ENCODE measurements at regions not wholly inside any gene's neighbourhood (a gene's known extent, or its start where the extent isn't known, plus 50 kb on each side); places are given as distances from the start of the nearest gene placed in this dataset.
"Not testable (repeated sequence)": the region's sequence is repeated elsewhere in the genome, so short reads cannot be mapped to it uniquely, and the experiment has no call there.

DNA sequence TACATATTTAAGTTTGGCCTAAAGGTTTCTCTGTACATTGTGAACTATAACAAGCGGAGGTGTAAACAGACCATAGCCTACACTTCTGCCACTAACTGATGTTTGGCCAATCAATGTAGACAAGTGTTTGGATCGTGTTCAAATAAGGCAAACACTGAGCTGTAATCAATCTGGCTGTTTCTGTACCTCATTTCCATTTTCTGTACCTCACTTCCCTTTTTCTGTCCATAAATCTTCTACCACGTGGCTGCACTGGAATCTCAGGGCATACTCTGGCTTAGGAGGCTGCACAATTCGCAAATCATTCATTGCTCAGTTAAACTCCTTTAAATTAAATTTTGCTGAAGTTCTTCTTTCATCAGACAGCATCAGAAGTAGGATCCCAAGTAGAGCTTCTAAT, 140.9 kb downstream of the SLC25A46 start:
- intact Hi-C loops (cut with micrococcal nuclease) = no loop called here
- Mint-ChIP-seq H3K4me1 (ENCODE audit: low read depth) (no peaks in the 10 kb centered on the region), H3K27ac (no peak overlapping the region), H3K4me3 (no peak overlapping the region), H3K9me3 (peaks cover 24% of the 10 kb centered on the region), H3K27me3 (no peaks in the 10 kb centered on the region), H3K36me3 (ENCODE audit: low read depth) (no peaks in the 10 kb centered on the region)

DNA sequence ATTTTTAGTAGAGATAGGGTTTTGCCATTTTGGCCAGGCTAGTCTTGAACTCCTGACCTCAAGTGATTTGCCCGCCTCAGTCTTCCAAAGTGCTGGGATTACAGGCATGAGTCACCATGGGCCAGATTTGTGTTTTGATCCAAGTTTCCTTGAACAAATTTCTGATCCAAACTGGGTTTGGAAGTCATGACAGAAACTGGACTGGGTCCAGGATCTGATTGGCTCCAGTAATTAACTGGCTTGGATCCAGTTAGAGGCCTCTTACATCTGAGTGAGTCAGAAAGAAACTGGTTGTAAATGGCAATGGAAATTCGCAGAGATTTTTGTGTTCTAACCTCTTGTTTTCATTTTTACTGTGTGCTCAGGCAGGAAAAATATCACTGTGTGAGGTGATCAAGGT, 141.6 kb downstream of the SLC25A46 start:
- Mint-ChIP-seq H3K36me3 (ENCODE audit: low read depth) (no peaks in the 10 kb centered on the region), H3K4me1 (ENCODE audit: low read depth) (no peaks in the 10 kb centered on the region), H3K9me3 (peaks cover 17% of the 10 kb centered on the region), H3K27ac (no peak overlapping the region), H3K27me3 (no peaks in the 10 kb centered on the region), H3K4me3 (no peak overlapping the region)
- intact Hi-C loops (cut with micrococcal nuclease) = no loop called here

DNA sequence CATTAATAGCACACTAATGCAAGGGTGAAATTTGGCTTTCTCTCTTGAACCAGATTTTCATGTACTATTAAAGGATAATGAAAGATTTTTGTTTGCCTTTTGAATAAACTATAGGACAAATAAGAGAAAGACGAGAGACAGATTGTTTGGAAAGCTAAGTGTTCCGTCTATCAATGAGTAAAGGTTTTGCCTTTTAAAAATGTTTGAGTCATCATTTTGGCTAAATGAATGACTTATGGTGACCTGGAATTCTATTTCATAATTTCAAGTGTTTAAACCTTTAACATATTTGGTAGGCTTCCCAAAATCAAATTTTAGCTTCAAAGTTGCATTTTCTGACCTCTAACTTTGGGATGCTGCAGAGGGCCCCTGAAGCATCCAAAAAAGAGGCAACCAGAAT, 145.2 kb downstream of the SLC25A46 start:
- Mint-ChIP-seq H3K27ac (no peak overlapping the region), H3K4me3 (no peak overlapping the region), H3K4me1 (ENCODE audit: low read depth) (no peaks in the 10 kb centered on the region), H3K36me3 (ENCODE audit: low read depth) (no peaks in the 10 kb centered on the region), H3K9me3 (peaks cover 23% of the 10 kb centered on the region), H3K27me3 (no peaks in the 10 kb centered on the region)
- intact Hi-C loops (cut with micrococcal nuclease) = no loop called here

DNA sequence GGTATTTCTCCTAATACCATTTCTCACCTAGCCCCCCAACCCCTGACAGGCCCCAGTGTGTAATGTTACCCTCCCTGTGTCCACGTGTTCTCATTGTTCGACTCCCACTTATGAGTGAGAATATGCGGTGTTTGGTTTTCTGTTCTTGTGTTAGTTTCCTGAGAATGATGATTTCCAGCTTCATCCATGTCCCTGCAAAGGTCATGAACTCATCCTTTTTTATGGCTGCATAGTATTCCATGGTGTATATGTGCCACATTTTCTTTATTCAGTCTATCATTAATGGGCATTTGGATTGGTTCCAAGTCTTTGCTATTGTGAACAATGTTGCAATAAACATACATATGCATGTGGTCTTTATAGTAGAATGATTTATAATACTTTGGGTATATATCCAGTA, 148.4 kb downstream of the SLC25A46 start:
- intact Hi-C loops (cut with micrococcal nuclease); H3K27me3 Mint-ChIP-seq; H3K27ac Mint-ChIP-seq; H3K4me1 Mint-ChIP-seq (ENCODE audit: low read depth); H3K4me3 Mint-ChIP-seq; H3K36me3 Mint-ChIP-seq (ENCODE audit: low read depth): not testable (repeated sequence)
- H3K9me3 Mint-ChIP-seq = peaks cover 54% of the 10 kb centered on the region

DNA sequence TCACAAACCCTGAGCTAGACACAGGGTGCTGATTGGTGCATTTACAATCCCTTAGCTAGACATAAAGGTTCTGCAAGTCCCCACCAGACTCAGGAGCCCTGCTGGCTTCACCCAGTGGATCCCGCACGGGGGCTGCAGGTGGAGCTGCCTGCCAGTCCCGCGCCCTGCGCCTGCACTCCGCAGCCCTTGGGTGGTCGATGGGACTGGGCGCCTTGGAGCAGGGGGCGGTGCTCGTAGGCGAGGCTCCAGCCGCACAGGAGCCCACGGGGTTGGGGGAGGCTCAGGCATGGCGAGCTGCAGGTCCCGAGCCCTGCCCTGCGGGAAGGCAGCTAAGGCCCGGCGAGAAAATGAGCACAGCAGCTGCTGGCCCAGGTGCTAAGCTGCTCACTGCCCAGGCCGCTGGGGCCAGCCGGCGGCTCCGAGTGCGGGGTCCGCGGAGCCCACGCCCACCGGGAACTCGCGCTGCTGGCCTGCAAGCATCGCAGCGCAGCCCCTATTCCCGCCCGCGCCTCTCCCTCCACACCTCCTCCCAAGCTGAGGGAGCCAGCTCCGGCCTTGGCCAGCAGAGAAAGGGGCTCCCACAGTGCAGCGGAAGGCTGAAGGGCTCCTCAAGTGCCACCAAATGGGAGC, 155.2 kb downstream of the SLC25A46 start:
- H3K27ac Mint-ChIP-seq; intact Hi-C loops (cut with micrococcal nuclease); H3K4me1 Mint-ChIP-seq (ENCODE audit: low read depth); H3K36me3 Mint-ChIP-seq (ENCODE audit: low read depth); H3K4me3 Mint-ChIP-seq; H3K27me3 Mint-ChIP-seq: not testable (repeated sequence)
- peaks cover 43% of the 10 kb centered on the region for H3K9me3 Mint-ChIP-seq

DNA sequence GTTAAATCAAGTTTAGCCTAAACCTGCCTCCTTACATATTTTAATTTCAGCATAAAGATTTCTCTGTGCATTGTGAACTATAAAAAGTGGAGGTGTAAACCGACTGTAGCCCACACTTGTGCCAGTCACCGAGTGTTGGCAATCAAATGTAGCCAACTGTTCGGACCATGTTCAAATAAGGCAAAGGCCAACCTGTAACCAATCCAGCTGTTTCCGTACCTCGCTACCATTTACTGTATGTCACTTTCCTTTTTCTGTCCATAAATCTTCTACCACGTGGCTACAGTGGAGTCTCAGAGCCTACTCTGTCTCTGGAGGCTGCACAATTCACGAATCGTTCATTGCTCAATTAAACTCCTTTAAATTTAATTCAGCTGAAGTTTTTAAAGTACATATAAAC, 156.0 kb downstream of the SLC25A46 start:
- no peaks in the 10 kb centered on the region for H3K27me3 Mint-ChIP-seq
- intact Hi-C loops (cut with micrococcal nuclease) = no loop called here
- no peak overlapping the region for H3K27ac Mint-ChIP-seq
- H3K4me3 Mint-ChIP-seq = no peak overlapping the region
- no peaks in the 10 kb centered on the region for H3K4me1 Mint-ChIP-seq (ENCODE audit: low read depth)
- peaks cover 35% of the 10 kb centered on the region for H3K9me3 Mint-ChIP-seq
- no peaks in the 10 kb centered on the region for H3K36me3 Mint-ChIP-seq (ENCODE audit: low read depth)

DNA sequence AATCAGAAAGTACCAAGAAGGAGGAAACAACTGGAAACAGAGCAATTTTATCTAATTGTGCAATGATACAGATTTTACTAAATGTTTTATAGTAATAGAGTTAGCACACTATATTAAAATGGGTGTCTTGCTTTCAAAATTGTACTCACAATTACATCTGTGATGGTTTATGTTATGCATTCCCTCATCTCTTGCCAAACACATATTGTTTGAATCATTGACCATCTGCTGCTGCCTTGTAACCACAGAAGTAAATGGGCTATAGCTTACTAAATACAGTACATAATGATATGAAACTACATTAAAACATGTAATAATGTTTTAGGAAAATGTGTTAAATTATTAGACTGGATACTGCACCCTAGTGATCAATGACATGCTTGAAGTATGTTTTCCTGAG, 158.1 kb downstream of the SLC25A46 start:
- Mint-ChIP-seq H3K4me1 (ENCODE audit: low read depth) (no peaks in the 10 kb centered on the region), H3K36me3 (ENCODE audit: low read depth) (no peaks in the 10 kb centered on the region), H3K27ac (no peak overlapping the region), H3K27me3 (no peaks in the 10 kb centered on the region), H3K9me3 (peaks cover 14% of the 10 kb centered on the region), H3K4me3 (no peak overlapping the region)
- intact Hi-C loops (cut with micrococcal nuclease) = no loop called here

DNA sequence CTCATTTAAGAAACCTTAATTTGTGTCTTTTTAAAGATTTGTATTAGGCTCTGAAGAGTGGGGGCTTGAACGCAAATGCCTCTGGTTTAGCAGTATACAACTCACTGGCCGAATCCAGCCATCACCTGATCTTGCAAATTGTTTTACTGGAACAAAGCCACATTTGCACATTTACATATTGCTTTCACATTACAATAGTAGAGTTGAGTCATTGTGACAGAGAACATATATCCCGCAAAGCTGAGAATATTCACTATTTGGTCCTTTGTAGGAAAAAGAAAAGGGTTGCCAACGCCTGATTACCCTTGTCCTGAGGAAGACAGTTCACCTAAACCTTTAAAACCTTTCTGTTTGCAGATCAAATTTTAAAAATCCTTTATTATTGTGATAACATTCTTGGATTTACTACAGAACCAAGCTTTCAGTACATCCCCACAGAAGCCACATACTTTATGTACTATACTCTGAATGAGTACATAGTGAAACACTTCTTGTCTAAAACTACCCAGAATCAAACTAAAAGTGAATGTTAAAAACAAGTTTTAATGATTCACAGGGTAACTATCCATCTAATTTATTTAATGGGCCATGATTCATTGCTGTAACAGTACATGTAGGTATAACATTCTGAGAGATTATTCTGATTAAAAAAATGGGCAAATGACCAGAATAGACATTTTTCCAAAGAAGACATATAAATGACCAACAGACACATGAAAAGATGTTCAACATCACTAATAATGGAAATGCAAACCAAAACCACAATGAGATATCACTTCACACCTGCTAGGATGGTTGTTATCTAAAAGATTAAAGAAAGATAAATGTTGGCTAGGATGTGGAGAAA, 161.0 kb downstream of the SLC25A46 start:
- Mint-ChIP-seq H3K27ac (no peak overlapping the region), H3K27me3 (no peaks in the 10 kb centered on the region), H3K4me1 (ENCODE audit: low read depth) (no peaks in the 10 kb centered on the region), H3K36me3 (ENCODE audit: low read depth) (no peaks in the 10 kb centered on the region), H3K4me3 (no peak overlapping the region), H3K9me3 (no peaks in the 10 kb centered on the region)
- intact Hi-C loops (cut with micrococcal nuclease) = no loop called here

DNA sequence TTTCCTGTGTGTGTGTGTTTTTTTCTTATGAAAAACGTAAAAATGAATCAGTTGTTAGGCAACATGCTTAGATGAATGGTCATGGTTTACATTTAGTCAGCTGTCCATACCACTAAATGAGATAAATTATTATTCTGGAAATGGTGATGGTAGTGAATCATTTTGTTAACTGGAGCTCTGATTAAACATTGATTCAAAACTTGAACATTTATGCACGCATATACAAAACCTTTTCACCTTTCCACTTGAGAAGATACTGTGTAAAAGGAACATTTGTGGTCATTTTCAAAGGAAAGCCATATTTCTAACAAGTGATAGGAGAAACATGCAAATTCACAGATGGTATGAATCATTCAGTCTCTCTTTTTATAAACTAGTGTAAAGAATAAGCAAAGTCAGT, 162.0 kb downstream of the SLC25A46 start:
- no peaks in the 10 kb centered on the region for H3K36me3 Mint-ChIP-seq (ENCODE audit: low read depth)
- peaks cover 9% of the 10 kb centered on the region for H3K9me3 Mint-ChIP-seq
- H3K4me3 Mint-ChIP-seq = no peak overlapping the region
- intact Hi-C loops (cut with micrococcal nuclease) = no loop called here
- no peaks in the 10 kb centered on the region for H3K27me3 Mint-ChIP-seq
- no peaks in the 10 kb centered on the region for H3K4me1 Mint-ChIP-seq (ENCODE audit: low read depth)
- no peak overlapping the region for H3K27ac Mint-ChIP-seq

DNA sequence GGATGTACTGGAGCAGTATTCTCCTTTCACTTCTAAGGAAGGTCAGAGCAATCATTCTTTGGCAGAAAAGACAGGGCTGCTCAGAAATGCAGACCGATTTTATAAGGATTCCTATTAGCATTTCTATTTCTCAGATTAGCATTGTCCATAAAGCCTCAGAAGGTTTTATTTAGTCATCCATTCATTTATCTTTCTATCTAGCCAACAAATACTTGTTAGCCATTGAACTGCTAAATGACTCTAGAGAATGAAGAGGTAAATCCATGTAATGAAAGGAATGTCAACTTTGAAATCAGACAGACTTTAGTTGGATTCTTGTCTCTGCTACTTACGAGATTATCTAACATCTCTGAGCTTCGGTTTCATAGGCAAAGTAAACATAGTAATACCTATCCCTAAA, 165.2 kb downstream of the SLC25A46 start:
- H3K4me3 Mint-ChIP-seq = no peak overlapping the region
- intact Hi-C loops (cut with micrococcal nuclease) = no loop called here
- H3K27me3 Mint-ChIP-seq = no peaks in the 10 kb centered on the region
- H3K36me3 Mint-ChIP-seq (ENCODE audit: low read depth) = no peaks in the 10 kb centered on the region
- no peaks in the 10 kb centered on the region for H3K4me1 Mint-ChIP-seq (ENCODE audit: low read depth)
- peaks cover 19% of the 10 kb centered on the region for H3K9me3 Mint-ChIP-seq
- H3K27ac Mint-ChIP-seq = no peak overlapping the region

DNA sequence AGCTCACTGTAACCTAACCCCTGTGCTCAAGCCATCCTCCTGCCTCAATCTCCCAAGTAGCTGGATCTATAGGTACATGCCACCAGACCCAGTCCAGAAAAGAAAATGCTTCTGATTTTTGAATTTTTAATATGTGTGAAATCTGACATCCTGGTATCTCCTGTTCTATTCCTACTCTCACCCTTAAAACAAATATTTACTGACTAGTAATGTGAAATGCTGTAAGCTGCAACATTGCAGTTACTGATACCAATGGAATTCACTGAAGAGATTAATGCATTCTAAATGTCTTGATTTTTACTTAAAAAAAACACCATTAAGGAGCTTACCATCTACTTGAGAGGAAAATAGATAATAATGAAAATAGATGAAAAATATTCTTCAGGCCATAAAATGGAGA, 162.7 kb upstream of the TSLP start:
- Mint-ChIP-seq H3K9me3 (peaks cover 19% of the 10 kb centered on the region), H3K4me3 (no peak overlapping the region), H3K27me3 (no peaks in the 10 kb centered on the region), H3K27ac (no peak overlapping the region), H3K4me1 (ENCODE audit: low read depth) (no peaks in the 10 kb centered on the region), H3K36me3 (ENCODE audit: low read depth) (no peaks in the 10 kb centered on the region)
- intact Hi-C loops (cut with micrococcal nuclease) = no loop called here

DNA sequence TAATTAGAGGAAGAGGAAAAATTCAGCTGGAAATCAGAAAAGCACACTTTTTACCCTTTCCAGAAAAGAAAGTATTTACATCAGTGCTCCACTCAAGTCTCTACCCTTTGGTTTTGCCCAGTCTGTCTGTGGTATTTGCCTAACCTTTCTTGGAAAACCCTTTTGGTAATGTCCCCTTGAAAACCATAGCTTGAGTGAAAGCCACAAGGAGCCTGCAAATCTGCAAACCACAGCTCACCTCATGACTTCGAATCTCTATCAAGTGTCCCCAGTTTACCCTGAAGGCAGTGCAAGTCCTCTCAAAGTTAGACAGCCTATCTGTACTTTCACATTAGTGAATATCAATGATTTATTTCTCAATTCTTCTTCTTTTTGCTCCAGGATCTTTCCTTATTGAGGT, 162.1 kb upstream of the TSLP start:
- Mint-ChIP-seq H3K27me3 (no peaks in the 10 kb centered on the region), H3K27ac (no peak overlapping the region), H3K4me1 (ENCODE audit: low read depth) (no peaks in the 10 kb centered on the region), H3K36me3 (ENCODE audit: low read depth) (no peaks in the 10 kb centered on the region), H3K9me3 (peaks cover 19% of the 10 kb centered on the region), H3K4me3 (no peak overlapping the region)
- intact Hi-C loops (cut with micrococcal nuclease) = no loop called here

DNA sequence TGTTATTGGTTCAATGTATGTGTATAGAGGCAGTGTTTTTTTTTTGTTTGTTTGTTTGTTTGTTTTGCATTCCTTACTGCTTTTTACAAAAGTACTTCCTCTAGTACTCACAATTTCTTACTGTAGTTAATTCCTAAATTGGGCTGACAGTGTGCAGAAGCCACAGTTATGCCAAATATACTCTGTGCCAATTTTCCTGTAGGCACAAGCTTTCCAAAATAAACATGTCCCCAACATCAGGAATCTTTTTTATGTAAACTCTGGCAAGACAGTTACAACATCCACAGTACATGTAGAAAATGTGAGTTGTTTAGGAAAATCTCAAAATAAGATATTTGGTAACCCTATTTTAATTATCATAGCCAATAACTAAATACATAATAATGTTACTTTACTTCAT, 161.6 kb upstream of the TSLP start:
- no peaks in the 10 kb centered on the region for H3K4me1 Mint-ChIP-seq (ENCODE audit: low read depth)
- H3K36me3 Mint-ChIP-seq (ENCODE audit: low read depth) = no peaks in the 10 kb centered on the region
- H3K9me3 Mint-ChIP-seq = peaks cover 18% of the 10 kb centered on the region
- no peaks in the 10 kb centered on the region for H3K27me3 Mint-ChIP-seq
- intact Hi-C loops (cut with micrococcal nuclease) = no loop called here
- no peak overlapping the region for H3K27ac Mint-ChIP-seq
- H3K4me3 Mint-ChIP-seq = no peak overlapping the region

DNA sequence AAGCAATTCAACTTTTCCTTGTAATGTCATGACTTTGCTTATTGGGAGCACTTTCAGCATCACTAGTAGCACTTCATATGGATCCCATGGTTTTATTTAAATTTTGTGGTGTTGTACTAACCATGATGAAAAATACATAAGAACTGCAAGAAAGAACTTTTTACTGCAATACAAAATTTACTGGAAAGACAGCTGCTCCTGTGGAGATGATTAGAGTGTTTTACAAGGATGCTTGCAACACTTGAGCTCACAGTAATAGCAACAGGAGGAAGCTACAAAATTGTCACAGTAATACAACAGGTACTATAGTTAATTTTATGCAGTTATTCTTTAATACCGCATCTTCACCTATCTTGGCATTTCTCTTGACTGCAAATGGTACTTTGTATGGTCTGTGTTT, 158.3 kb upstream of the TSLP start:
- no peaks in the 10 kb centered on the region for H3K9me3 Mint-ChIP-seq
- no peak overlapping the region for H3K4me3 Mint-ChIP-seq
- H3K27ac Mint-ChIP-seq = no peak overlapping the region
- intact Hi-C loops (cut with micrococcal nuclease) = no loop called here
- no peaks in the 10 kb centered on the region for H3K36me3 Mint-ChIP-seq (ENCODE audit: low read depth)
- H3K4me1 Mint-ChIP-seq (ENCODE audit: low read depth) = no peaks in the 10 kb centered on the region
- H3K27me3 Mint-ChIP-seq = no peaks in the 10 kb centered on the region

Measured in dendritic cell treated with granulocyte-macrophage colony-stimulating factor and Interleukin-4, amounts not matched to agents 40 ng/mL and 50 ng/mL, for 4 days (primary cell).